Endodermal cell (in vitro differentiated cells): ENCODE measurements at regions not wholly inside any gene's neighbourhood (a gene's known extent, or its start where the extent isn't known, plus 50 kb on each side); places are given as distances from the start of the nearest gene placed in this dataset.

Experiments
- DNase-seq: peaks from one replicate; pipeline ENCODE4 v3.0.0-alpha.2; 2017
- H3K27ac ChIP-seq: 2 replicates; pipeline ENCODE4 v1.5.1; 2013; ENCODE audit warnings: mild to moderate bottlenecking, low read depth, low read length, moderate library complexity
- H3K27me3 ChIP-seq: 2 replicates; pipeline ENCODE4 v1.6.1; 2013; ENCODE audit warnings: mild to moderate bottlenecking, low read length, moderate library complexity; ENCODE audit not compliant: insufficient read depth, control insufficient read depth, poor library complexity, severe bottlenecking
- H3K36me3 ChIP-seq: 2 replicates; pipeline ENCODE4 v1.7.0; 2013; ENCODE audit warnings: mild to moderate bottlenecking, low read length, moderate library complexity; ENCODE audit not compliant: control insufficient read depth, insufficient read depth
- H3K4me1 ChIP-seq: one replicate; pipeline ENCODE4 v1.7.0; 2013; ENCODE audit warnings: low read length; ENCODE audit not compliant: control insufficient read depth, insufficient read depth
- H3K4me3 ChIP-seq: 2 replicates; pipeline ENCODE4 v1.5.1; 2013; ENCODE audit warnings: mild to moderate bottlenecking, low read length, moderate library complexity
- H3K9ac ChIP-seq: 2 replicates; pipeline ENCODE4 v1.6.1; 2013; ENCODE audit warnings: mild to moderate bottlenecking, low read length, moderate library complexity; ENCODE audit not compliant: poor library complexity, severe bottlenecking; ENCODE audit errors: extremely low read depth
- H3K9me3 ChIP-seq: 2 replicates; pipeline ENCODE4 v1.6.1; 2013; ENCODE audit warnings: mild to moderate bottlenecking, low read length, moderate library complexity; ENCODE audit not compliant: control insufficient read depth
- H3K27ac Mint-ChIP-seq: 2 replicates; pipeline ENCODE4 v1.8.0; 2020; ENCODE audit warnings: mixed read lengths
- H3K27me3 Mint-ChIP-seq: 2 replicates; pipeline ENCODE4 v1.8.0; 2021; ENCODE audit warnings: mild to moderate bottlenecking, mixed read lengths; ENCODE audit not compliant: insufficient read depth
- H3K36me3 Mint-ChIP-seq: 2 replicates; pipeline ENCODE4 v1.8.0; 2020; ENCODE audit warnings: low read depth, mixed read lengths
- H3K4me1 Mint-ChIP-seq: 2 replicates; pipeline ENCODE4 v1.8.0; 2020; ENCODE audit warnings: mixed read lengths
- H3K4me3 Mint-ChIP-seq: 2 replicates; pipeline ENCODE4 v1.8.0; 2020; ENCODE audit warnings: mild to moderate bottlenecking, moderate library complexity, mixed read lengths
- H3K9me3 Mint-ChIP-seq: 2 replicates; pipeline ENCODE4 v1.8.0; 2020; ENCODE audit warnings: mild to moderate bottlenecking, mixed read lengths
- WGBS, 2 experiments: methylation state at CpG; one replicate each; pipeline versions ENCODE4 v1.1.5 to v1.1.7; 2013; ENCODE audit warnings: missing lambda C conversion rate in 2 of 2, mixed read lengths in 1 of 2; ENCODE audit not compliant: insufficient coverage in 1 of 2, insufficient read length in 1 of 2; 5-methylcytosine and 5-hydroxymethylcytosine counted together
- TF ChIP-seq, protein P1 (sequence below): fragments of 200-600 bp; sonication (generic); conservative IDR thresholded peaks from 2 replicates; pipeline ENCODE4 v1.5.0; 2021; ENCODE audit warnings: antibody characterized with exemption, mild to moderate bottlenecking

DNA sequence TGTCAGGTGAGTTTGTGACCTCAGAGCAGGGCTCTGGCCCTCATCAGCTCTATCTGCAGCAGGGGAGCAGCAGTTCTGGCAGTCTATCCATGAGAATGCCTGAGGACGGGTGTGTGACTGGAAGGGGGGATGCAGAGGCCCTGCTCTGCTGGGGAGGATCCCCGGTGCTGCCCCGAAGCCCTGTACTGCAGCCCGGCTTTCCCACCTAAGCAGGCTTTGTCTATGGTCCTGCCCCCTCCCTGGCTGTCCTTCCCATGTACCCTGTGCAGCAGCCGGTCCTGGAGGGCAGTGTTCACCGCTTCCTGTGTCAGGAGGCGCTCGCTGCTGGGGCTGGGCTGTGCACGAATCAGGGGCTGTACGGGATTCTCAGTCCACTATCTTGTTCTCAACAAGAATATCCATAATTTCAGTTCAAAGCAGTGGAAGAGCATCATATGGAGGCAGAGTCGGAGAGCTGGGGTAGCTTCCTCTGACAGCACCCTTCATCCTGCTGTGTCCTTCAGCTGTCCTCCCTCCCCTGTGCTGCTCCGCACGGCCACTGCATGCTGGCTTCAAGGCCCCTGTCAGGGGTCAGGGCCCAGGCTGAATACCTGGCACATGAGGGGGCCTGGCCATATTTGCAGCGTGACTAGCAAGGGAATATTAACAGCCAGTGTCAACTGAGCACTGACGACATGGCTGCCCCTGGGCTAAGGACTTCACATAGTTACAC, 125.2 kb downstream of the CTTN start:
- no peaks in the 10 kb centered on the region for H3K27me3 ChIP-seq
- peak overlapping the region; percentile 47 for H3K27ac ChIP-seq
- H3K9me3 Mint-ChIP-seq = no peaks in the 10 kb centered on the region
- H3K4me1 ChIP-seq = no peaks in the 10 kb centered on the region
- no peaks in the 10 kb centered on the region for H3K9me3 ChIP-seq
- TF ChIP-seq, protein P1, sequence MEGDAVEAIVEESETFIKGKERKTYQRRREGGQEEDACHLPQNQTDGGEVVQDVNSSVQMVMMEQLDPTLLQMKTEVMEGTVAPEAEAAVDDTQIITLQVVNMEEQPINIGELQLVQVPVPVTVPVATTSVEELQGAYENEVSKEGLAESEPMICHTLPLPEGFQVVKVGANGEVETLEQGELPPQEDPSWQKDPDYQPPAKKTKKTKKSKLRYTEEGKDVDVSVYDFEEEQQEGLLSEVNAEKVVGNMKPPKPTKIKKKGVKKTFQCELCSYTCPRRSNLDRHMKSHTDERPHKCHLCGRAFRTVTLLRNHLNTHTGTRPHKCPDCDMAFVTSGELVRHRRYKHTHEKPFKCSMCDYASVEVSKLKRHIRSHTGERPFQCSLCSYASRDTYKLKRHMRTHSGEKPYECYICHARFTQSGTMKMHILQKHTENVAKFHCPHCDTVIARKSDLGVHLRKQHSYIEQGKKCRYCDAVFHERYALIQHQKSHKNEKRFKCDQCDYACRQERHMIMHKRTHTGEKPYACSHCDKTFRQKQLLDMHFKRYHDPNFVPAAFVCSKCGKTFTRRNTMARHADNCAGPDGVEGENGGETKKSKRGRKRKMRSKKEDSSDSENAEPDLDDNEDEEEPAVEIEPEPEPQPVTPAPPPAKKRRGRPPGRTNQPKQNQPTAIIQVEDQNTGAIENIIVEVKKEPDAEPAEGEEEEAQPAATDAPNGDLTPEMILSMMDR = no peak
- WGBS, 2 experiments = 76 to 85% methylated on average over 13 to 15 of the region's 15 CpGs
- H3K4me1 Mint-ChIP-seq = peaks cover 14% of the 10 kb centered on the region
- DNase-seq = peak; percentile 64
- no peak overlapping the region for H3K9ac ChIP-seq
- H3K27me3 Mint-ChIP-seq = no peaks in the 10 kb centered on the region
- H3K4me3 ChIP-seq = no peak overlapping the region
- H3K36me3 ChIP-seq = no peaks in the 10 kb centered on the region
- no peak overlapping the region for H3K4me3 Mint-ChIP-seq
- no peaks in the 10 kb centered on the region for H3K36me3 Mint-ChIP-seq
- H3K27ac Mint-ChIP-seq = no peak overlapping the region

DNA sequence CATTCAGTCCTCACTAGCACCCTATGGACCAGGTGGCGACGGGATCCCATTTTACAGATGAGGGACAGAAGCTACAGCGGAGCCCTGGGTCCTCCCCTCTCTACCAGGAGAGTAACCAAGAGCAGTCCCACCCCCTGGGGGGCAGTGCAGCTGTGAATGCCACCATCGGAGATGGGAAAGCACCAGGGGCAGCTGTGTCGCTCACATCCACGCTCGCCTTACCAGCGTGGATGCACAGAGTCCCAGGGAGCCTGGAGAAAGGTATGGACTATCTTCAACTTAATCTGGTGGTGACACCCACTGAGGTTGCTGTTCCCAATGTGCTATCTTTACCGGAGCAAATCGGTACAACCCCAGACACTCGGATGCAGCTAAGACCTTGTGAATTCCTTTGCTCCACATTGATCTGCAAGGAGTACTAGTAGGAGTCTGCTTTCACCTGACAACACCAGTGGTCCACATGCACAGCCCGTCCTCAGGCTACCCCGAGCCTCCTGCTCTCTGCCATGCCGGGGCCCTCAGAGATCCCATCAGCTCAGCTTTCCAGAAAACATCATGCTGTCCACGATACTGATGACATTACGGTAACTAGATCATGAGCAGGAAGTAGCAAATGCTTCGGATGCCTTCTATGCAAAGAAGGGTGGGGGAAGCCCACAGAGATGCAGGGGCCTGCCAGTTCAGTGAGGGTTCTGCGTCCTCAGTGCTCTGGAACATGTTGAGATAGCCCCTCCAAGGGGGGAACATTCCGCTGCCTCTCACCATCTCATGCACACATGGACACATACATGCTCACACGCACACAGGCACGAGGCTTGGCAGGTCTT, 126.0 kb downstream of the CTTN start:
- Histone ChIP-seq H3K4me3 (no peak overlapping the region), H3K4me1 (no peaks in the 10 kb centered on the region), H3K36me3 (no peaks in the 10 kb centered on the region), H3K27me3 (no peaks in the 10 kb centered on the region), H3K9me3 (no peaks in the 10 kb centered on the region), H3K27ac (no peak overlapping the region), H3K9ac (no peak overlapping the region)
- Mint-ChIP-seq H3K4me3 (no peak overlapping the region), H3K27me3 (no peaks in the 10 kb centered on the region), H3K36me3 (no peaks in the 10 kb centered on the region), H3K4me1 (peaks cover 14% of the 10 kb centered on the region), H3K9me3 (no peaks in the 10 kb centered on the region), H3K27ac (peak overlapping the region; percentile 83)
- 71 to 76% methylated on average over 16 to 21 of the region's 21 CpGs for WGBS, 2 experiments
- TF ChIP-seq, protein P1 = no peak
- peak; percentile 68 for DNase-seq

DNA sequence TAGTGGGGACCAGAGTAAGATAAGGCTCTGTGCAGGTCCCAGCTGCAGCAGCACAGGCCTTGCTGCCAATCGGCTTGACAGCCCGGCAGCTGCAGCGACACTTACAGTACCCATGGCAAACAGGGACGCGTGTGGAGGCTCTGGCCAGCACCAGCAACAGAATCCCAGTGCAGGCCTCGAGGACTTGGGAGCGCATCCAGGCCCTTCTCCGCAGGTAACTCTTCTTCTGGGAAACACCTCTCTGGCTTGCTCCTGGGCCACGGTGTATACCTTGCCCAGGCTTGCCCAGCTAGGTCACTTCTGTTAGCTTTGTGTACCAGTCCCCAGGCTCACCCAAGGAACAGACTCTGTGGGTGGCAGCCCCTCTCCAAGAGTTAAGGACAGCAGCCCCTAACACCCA, 126.7 kb downstream of the CTTN start:
- TF ChIP-seq, protein P1 = no peak
- Mint-ChIP-seq H3K36me3 (no peaks in the 10 kb centered on the region), H3K4me3 (no peak overlapping the region), H3K9me3 (peaks cover 2% of the 10 kb centered on the region), H3K27ac (no peak overlapping the region), H3K4me1 (peaks cover 14% of the 10 kb centered on the region), H3K27me3 (no peaks in the 10 kb centered on the region)
- no peak overlapping the region for H3K4me3 ChIP-seq
- WGBS, 2 experiments = 91 to 97% methylated on average over 9 of the region's 9 CpGs
- no peak overlapping the region for H3K9ac ChIP-seq
- no peaks in the 10 kb centered on the region for H3K9me3 ChIP-seq
- no peaks in the 10 kb centered on the region for H3K4me1 ChIP-seq
- DNase-seq = no peak
- no peak overlapping the region for H3K27ac ChIP-seq
- H3K27me3 ChIP-seq = no peaks in the 10 kb centered on the region
- H3K36me3 ChIP-seq = no peaks in the 10 kb centered on the region
